ENCODE measurements at regions not wholly inside any gene's neighbourhood (a gene's known extent, or its start where the extent isn't known, plus 50 kb on each side); places are given as distances from the start of the nearest gene placed in this dataset.

DNA sequence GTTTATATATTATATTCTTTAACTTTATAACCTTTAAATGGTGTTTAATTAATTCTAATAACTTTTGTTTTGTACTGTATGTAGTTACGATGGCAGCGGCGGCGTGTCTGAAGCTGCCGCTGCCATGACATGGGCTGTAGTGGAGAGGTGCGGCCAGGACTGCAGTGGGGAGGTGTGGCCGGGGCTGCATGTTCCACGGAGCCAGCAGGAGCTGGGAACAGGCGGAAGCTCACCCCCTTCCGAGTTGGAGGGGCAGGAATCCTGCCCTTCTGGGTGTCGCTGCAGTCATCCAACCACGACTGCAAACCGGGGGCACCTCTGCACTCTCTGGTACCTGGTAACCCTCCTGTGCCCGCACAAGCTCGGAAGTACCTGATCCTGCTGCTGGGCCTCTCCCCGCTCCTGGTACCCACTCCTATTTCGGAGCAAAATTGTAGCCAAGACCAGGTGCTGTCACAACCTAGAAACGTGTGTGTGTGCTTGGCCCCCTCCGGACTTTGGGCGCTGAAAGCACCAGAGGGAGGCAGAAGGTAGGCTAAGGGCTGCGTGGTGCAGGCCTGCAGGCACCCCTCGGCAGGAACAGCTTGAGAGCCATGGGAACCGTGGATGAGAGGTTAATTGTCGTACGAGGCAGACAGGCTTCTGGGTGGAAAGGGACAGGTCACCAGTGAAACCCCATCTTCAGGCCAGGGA, 1329.7 kb upstream of the SLC39A10 start:
- TF ChIP-seq SMC3 (IDR thresholded peaks at IDR 0.05) (no peak), MAZ (IDR thresholded peaks at IDR 0.05; ENCODE audit: borderline replicate concordance, low read depth, low read length) (no peak), HOXA7 (CRISPR knock-in tag; IDR thresholded peaks at IDR 0.05) (no peak), POLR2A (IDR thresholded peaks at IDR 0.05; ENCODE audit: low read length) (no peak), ESRRA (IDR thresholded peaks at IDR 0.05; ENCODE audit: borderline replicate concordance, low read length) (no peak), KDM1A (IDR thresholded peaks at IDR 0.05; ENCODE audit: low read depth) (no peak), EHF (CRISPR knock-in tag; IDR thresholded peaks at IDR 0.05) (no peak), CHD4 (IDR thresholded peaks at IDR 0.05; ENCODE audit: borderline replicate concordance) (no peak), HEYL (CRISPR knock-in tag; IDR thresholded peaks at IDR 0.05) (no peak), JUN (IDR thresholded peaks at IDR 0.05) (no peak), ZNF302 (CRISPR knock-in tag; IDR thresholded peaks at IDR 0.05) (no peak), NR3C1 (IDR thresholded peaks at IDR 0.05) (no peak), POLR2AphosphoS2 (conservative IDR thresholded peaks at IDR 0.05; ENCODE audit: low read length) (no peak), CBX2 (IDR thresholded peaks at IDR 0.05; ENCODE audit: borderline replicate concordance, low read depth) (no peak), JUNB (IDR thresholded peaks at IDR 0.05) (no peak)
- TF ChIP-seq, protein P1, sequence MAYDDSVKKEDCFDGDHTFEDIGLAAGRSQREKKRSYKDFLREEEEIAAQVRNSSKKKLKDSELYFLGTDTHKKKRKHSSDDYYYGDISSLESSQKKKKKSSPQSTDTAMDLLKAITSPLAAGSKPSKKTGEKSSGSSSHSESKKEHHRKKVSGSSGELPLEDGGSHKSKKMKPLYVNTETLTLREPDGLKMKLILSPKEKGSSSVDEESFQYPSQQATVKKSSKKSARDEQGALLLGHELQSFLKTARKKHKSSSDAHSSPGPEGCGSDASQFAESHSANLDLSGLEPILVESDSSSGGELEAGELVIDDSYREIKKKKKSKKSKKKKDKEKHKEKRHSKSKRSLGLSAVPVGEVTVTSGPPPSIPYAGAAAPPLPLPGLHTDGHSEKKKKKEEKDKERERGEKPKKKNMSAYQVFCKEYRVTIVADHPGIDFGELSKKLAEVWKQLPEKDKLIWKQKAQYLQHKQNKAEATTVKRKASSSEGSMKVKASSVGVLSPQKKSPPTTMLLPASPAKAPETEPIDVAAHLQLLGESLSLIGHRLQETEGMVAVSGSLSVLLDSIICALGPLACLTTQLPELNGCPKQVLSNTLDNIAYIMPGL (CRISPR knock-in tag; IDR thresholded peaks at IDR 0.05; ENCODE audit: borderline replicate concordance), result no peak
- TF ChIP-seq, protein P2, sequence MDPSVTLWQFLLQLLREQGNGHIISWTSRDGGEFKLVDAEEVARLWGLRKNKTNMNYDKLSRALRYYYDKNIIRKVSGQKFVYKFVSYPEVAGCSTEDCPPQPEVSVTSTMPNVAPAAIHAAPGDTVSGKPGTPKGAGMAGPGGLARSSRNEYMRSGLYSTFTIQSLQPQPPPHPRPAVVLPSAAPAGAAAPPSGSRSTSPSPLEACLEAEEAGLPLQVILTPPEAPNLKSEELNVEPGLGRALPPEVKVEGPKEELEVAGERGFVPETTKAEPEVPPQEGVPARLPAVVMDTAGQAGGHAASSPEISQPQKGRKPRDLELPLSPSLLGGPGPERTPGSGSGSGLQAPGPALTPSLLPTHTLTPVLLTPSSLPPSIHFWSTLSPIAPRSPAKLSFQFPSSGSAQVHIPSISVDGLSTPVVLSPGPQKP (IDR thresholded peaks at IDR 0.05; ENCODE audit: low read depth, low read length), result no peak
- TF ChIP-seq, protein P3, sequence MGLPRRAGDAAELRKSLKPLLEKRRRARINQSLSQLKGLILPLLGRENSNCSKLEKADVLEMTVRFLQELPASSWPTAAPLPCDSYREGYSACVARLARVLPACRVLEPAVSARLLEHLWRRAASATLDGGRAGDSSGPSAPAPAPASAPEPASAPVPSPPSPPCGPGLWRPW (IDR thresholded peaks at IDR 0.05), result no peak
- no peak for FAIRE-seq
- CTCF ChIA-PET, result no interaction called here
- no peak for ATAC-seq
- Histone ChIP-seq H3K9me3 (no peaks in the 10 kb centered on the region), H3K4me3 (no peak overlapping the region), H3K4me2 (no peak overlapping the region), H3K4me1 (no peaks in the 10 kb centered on the region), H3K27ac (no peak overlapping the region)
- POLR2A ChIA-PET, result no interaction called here
- WGBS (ENCODE audit: missing lambda C conversion rate), result 62% methylated on average over 22 of the region's 25 CpGs
- no peak for DNase-seq (ENCODE audit: low read depth in 1 of 2, low spot score in 1 of 2)

DNA sequence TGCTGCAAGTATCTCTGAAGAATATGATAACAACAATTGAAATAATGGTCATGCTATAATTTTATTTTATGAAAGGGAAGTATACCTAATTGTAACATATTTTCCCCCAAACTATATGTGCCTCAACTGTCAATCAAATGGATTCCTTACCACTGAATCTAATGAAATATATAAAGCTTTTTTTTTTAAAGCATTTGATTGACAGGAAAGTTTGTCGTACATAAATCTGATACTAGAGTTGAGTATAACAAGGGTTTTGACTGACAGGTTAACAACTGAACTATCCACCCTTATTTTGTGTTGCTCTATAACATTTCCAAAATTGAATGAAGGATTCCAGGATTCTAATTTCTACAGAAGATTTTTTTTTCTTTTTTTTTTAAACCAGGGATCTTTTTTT, 1333.3 kb upstream of the SLC39A10 start:
- DNase-seq (ENCODE audit: low read depth in 1 of 2, low spot score in 1 of 2), result no peak
- WGBS (ENCODE audit: missing lambda C conversion rate), result 46% methylated on average over 1 of the region's 1 CpG
- no peak for ATAC-seq
- TF ChIP-seq PHF8 (IDR thresholded peaks at IDR 0.05; ENCODE audit: borderline replicate concordance, low read depth), result no peak
- TF ChIP-seq HDAC2 (IDR thresholded peaks at IDR 0.05), result no peak
- no peak for TF ChIP-seq JUN (IDR thresholded peaks at IDR 0.05)
- no peak for TF ChIP-seq EHMT2 (IDR thresholded peaks at IDR 0.05; ENCODE audit: low read depth)
- no peak for TF ChIP-seq MAZ (IDR thresholded peaks at IDR 0.05; ENCODE audit: borderline replicate concordance, low read depth, low read length)
- no peak for TF ChIP-seq HOXA7 (CRISPR knock-in tag; IDR thresholded peaks at IDR 0.05)
- POLR2A ChIA-PET, result no interaction called here
- H3K27ac ChIP-seq, result no peak overlapping the region
- CTCF ChIA-PET, result no interaction called here
- FAIRE-seq, result no peak
- no peak overlapping the region for H3K4me3 ChIP-seq
- no peak overlapping the region for H3K4me2 ChIP-seq
- H3K4me1 ChIP-seq, result no peaks in the 10 kb centered on the region
- H3K9me3 ChIP-seq, result no peaks in the 10 kb centered on the region

DNA sequence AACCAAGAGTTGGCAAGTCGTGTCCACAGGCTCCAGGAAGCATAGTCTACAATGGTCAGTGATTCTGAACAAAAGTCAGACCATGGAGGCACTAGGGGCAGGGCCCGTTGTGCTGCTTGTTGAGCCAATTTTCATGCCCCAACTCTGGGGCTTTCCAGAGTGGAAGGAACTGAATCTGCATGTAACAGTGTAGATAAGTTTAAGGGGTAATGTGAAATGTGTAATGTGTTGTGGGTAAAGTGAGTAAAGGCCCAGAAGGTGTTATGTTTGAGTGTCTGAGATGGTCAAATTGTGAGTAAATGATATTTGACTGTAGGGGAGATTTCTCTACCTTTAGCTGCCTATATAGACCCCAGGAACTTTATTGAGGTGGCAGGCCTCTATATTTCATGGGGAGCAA, 1336.5 kb upstream of the SLC39A10 start:
- CTCF ChIA-PET, result no interaction called here
- H3K4me1 ChIP-seq, result no peaks in the 10 kb centered on the region
- DNase-seq (ENCODE audit: low read depth in 1 of 2, low spot score in 1 of 2) (no peak), ATAC-seq (no peak), FAIRE-seq (no peak)
- no peak overlapping the region for H3K27ac ChIP-seq
- no peak for TF ChIP-seq CBX8 (IDR thresholded peaks at IDR 0.05)
- TF ChIP-seq, protein P1 (CRISPR knock-in tag; IDR thresholded peaks at IDR 0.05; ENCODE audit: borderline replicate concordance), result no peak
- H3K4me3 ChIP-seq, result no peak overlapping the region
- POLR2A ChIA-PET, result no interaction called here
- no peak overlapping the region for H3K4me2 ChIP-seq
- 4% methylated on average over 2 of the region's 2 CpGs for WGBS (ENCODE audit: missing lambda C conversion rate)
- no peaks in the 10 kb centered on the region for H3K9me3 ChIP-seq
